ENCODE measurements at regions not wholly inside any gene's neighbourhood (a gene's known extent, or its start where the extent isn't known, plus 50 kb on each side); places are given as distances from the start of the nearest gene placed in this dataset.

DNA sequence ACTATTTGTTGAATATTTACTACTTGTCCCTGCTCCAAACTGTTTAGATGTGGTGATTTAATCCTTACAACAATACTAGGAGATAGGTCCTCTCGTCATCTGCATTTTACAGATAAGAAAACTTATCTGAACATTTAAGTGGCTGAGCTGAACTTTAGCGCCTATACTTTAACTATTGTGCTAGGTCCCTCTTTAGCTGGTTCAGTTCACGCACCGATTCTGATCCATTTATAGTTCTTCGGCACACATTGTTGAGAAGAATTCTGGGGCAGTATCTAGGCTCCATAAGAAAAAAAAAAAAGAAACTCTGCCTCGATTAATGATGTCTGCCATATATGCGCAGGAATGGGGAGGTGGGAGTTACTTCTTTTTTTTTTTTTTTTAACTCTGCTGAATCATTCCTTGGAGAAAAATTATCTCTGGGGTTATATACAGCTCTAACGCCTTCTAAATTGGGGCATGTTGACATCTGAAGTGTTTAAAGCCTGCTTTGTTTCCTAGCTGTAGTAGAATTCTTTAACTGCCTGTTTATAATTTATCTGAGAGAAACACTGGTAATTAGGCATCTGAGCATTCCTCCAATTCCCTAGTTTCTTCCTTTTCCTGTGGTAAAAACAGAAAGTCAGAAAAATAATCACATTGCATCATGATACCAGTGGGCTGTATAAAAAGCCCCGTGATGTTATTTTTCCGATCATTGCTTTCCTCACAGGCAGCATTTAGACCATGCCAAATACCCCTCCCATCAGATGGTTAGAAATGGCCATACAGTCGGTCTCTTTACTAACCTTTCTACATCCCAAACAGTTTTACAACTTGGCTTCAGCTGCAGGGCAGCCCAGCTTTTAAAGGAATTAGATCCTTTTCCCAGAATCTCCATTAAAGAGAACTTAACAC, 98.5 kb upstream of the KDM7A start:
- no peak for TF ChIP-seq POLR2AphosphoS5 (IDR thresholded peaks at IDR 0.05)
- TF ChIP-seq POLR2A (IDR thresholded peaks at IDR 0.05) = no peak
